ENCODE measurements at regions not wholly inside any gene's neighbourhood (a gene's known extent, or its start where the extent isn't known, plus 50 kb on each side); places are given as distances from the start of the nearest gene placed in this dataset.
"Not testable (repeated sequence)": the region's sequence is repeated elsewhere in the genome, so short reads cannot be mapped to it uniquely, and the experiment has no call there.

DNA sequence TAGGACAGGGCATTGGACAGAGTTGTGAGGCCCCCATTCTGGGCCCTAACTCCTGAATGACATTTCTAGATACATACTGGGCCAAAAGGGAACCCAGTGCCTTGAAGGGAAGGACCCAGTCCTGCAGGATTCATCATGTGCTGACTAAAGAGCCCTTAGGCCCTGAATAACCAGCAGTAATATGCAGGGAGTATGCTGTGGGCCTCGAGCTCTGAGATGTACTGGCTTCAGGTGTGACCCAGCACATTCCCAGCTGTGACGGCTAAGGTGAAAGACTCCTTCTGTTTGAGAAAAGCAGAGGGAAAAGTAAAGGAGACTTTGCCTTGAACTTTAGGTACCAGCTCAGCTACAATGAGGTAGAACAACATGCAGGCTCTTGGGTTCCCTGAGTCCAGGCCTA lies 138.2 kb upstream of the HUWE1 start (continued):
- TF ChIP-seq, protein P1, sequence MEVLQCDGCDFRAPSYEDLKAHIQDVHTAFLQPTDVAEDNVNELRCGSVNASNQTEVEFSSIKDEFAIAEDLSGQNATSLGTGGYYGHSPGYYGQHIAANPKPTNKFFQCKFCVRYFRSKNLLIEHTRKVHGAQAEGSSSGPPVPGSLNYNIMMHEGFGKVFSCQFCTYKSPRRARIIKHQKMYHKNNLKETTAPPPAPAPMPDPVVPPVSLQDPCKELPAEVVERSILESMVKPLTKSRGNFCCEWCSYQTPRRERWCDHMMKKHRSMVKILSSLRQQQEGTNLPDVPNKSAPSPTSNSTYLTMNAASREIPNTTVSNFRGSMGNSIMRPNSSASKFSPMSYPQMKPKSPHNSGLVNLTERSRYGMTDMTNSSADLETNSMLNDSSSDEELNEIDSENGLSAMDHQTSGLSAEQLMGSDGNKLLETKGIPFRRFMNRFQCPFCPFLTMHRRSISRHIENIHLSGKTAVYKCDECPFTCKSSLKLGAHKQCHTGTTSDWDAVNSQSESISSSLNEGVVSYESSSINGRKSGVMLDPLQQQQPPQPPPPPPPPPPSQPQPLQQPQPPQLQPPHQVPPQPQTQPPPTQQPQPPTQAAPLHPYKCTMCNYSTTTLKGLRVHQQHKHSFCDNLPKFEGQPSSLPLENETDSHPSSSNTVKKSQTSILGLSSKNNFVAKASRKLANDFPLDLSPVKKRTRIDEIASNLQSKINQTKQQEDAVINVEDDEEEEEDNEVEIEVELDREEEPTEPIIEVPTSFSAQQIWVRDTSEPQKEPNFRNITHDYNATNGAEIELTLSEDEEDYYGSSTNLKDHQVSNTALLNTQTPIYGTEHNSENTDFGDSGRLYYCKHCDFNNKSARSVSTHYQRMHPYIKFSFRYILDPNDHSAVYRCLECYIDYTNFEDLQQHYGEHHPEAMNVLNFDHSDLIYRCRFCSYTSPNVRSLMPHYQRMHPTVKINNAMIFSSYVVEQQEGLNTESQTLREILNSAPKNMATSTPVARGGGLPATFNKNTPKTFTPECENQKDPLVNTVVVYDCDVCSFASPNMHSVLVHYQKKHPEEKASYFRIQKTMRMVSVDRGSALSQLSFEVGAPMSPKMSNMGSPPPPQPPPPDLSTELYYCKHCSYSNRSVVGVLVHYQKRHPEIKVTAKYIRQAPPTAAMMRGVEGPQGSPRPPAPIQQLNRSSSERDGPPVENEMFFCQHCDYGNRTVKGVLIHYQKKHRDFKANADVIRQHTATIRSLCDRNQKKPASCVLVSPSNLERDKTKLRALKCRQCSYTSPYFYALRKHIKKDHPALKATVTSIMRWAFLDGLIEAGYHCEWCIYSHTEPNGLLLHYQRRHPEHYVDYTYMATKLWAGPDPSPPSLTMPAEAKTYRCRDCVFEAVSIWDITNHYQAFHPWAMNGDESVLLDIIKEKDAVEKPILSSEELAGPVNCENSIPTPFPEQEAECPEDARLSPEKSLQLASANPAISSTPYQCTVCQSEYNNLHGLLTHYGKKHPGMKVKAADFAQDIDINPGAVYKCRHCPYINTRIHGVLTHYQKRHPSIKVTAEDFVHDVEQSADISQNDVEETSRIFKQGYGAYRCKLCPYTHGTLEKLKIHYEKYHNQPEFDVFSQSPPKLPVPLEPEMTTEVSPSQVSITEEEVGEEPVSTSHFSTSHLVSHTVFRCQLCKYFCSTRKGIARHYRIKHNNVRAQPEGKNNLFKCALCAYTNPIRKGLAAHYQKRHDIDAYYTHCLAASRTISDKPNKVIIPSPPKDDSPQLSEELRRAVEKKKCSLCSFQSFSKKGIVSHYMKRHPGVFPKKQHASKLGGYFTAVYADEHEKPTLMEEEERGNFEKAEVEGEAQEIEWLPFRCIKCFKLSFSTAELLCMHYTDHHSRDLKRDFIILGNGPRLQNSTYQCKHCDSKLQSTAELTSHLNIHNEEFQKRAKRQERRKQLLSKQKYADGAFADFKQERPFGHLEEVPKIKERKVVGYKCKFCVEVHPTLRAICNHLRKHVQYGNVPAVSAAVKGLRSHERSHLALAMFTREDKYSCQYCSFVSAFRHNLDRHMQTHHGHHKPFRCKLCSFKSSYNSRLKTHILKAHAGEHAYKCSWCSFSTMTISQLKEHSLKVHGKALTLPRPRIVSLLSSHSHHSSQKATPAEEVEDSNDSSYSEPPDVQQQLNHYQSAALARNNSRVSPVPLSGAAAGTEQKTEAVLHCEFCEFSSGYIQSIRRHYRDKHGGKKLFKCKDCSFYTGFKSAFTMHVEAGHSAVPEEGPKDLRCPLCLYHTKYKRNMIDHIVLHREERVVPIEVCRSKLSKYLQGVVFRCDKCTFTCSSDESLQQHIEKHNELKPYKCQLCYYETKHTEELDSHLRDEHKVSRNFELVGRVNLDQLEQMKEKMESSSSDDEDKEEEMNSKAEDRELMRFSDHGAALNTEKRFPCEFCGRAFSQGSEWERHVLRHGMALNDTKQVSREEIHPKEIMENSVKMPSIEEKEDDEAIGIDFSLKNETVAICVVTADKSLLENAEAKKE (CRISPR knock-in tag; IDR thresholded peaks at IDR 0.05), result no peak

- not testable (repeated sequence) for ATAC-seq; H3K4me3 ChIP-seq; H3K36me3 ChIP-seq (ENCODE audit: insufficient read depth); H3K27me3 Mint-ChIP-seq (ENCODE audit: insufficient read depth, low read depth, poor library complexity); H3K36me3 Mint-ChIP-seq (ENCODE audit: low read depth); H3K79me2 ChIP-seq (replicated peaks; ENCODE audit: insufficient read depth); H3K4me1 Mint-ChIP-seq; H3K4me3 Mint-ChIP-seq; H3K27ac ChIP-seq (ENCODE audit: low read depth); H3K9me3 Mint-ChIP-seq; H3K4me2 ChIP-seq; H3K27me3 ChIP-seq (ENCODE audit: insufficient read depth); H3K27ac Mint-ChIP-seq; H3F3A ChIP-seq (replicated peaks; ENCODE audit: low read depth); H3K9me2 ChIP-seq (ENCODE audit: insufficient read depth); H4K20me1 ChIP-seq (replicated peaks; ENCODE audit: insufficient read depth); H3K4me1 ChIP-seq (ENCODE audit: insufficient read depth); DNase-seq (ENCODE audit: low spot score); H2AFZ ChIP-seq
Observed at GRCh38 chrX:53818115-53818514, 131.6 kb upstream of the HUWE1 start.

GRCh38 chrX:53817548-53817947 lies 131.0 kb upstream of the HUWE1 start:
- DNase-seq (ENCODE audit: low spot score) (no peak), ATAC-seq (no peak)
- Histone ChIP-seq H4K20me1 (replicated peaks; ENCODE audit: insufficient read depth) (no peaks in the 10 kb centered on the region), H3K27me3 (ENCODE audit: insufficient read depth) (no peaks in the 10 kb centered on the region), H3K4me2 (no peak overlapping the region), H3K9me2 (ENCODE audit: insufficient read depth) (no peaks in the 10 kb centered on the region), H3K4me1 (ENCODE audit: insufficient read depth) (no peaks in the 10 kb centered on the region), H2AFZ (no peak overlapping the region), H3K27ac (ENCODE audit: low read depth) (no peak overlapping the region), H3K4me3 (no peak overlapping the region), H3F3A (replicated peaks; ENCODE audit: low read depth) (no peaks in the 10 kb centered on the region), H3K36me3 (ENCODE audit: insufficient read depth) (no peaks in the 10 kb centered on the region), H3K79me2 (replicated peaks; ENCODE audit: insufficient read depth) (no peaks in the 10 kb centered on the region)
- peaks cover 4% of the 10 kb centered on the region; the same call in 1 of the 3 replicates for H3K4me1 Mint-ChIP-seq
- H3K9me3 Mint-ChIP-seq, result no peaks in the 10 kb centered on the region; the same call in 2 of the 3 replicates
- H3K27ac Mint-ChIP-seq, result no peak overlapping the region
- no peaks in the 10 kb centered on the region for H3K27me3 Mint-ChIP-seq (ENCODE audit: insufficient read depth, low read depth, poor library complexity)
- no peak overlapping the region for H3K4me3 Mint-ChIP-seq
- no peaks in the 10 kb centered on the region for H3K36me3 Mint-ChIP-seq (ENCODE audit: low read depth)
- TF ChIP-seq JUNB (IDR thresholded peaks at IDR 0.05; ENCODE audit: unreplicated experiment), result no peak
- no peak for TF ChIP-seq STAT1 (IDR thresholded peaks at IDR 0.05; ENCODE audit: unreplicated experiment)
- TF ChIP-seq ZNF114 (CRISPR knock-in tag; IDR thresholded peaks at IDR 0.05), result no peak
- TF ChIP-seq NANOG (IDR thresholded peaks at IDR 0.05; ENCODE audit: borderline replicate concordance), result no peak
- no peak for TF ChIP-seq POLR2AphosphoS5 (IDR thresholded peaks at IDR 0.05; ENCODE audit: low read depth)
- TF ChIP-seq EZH2phosphoT487 (IDR thresholded peaks at IDR 0.05; ENCODE audit: unreplicated experiment), result no peak
- TF ChIP-seq, protein P2, sequence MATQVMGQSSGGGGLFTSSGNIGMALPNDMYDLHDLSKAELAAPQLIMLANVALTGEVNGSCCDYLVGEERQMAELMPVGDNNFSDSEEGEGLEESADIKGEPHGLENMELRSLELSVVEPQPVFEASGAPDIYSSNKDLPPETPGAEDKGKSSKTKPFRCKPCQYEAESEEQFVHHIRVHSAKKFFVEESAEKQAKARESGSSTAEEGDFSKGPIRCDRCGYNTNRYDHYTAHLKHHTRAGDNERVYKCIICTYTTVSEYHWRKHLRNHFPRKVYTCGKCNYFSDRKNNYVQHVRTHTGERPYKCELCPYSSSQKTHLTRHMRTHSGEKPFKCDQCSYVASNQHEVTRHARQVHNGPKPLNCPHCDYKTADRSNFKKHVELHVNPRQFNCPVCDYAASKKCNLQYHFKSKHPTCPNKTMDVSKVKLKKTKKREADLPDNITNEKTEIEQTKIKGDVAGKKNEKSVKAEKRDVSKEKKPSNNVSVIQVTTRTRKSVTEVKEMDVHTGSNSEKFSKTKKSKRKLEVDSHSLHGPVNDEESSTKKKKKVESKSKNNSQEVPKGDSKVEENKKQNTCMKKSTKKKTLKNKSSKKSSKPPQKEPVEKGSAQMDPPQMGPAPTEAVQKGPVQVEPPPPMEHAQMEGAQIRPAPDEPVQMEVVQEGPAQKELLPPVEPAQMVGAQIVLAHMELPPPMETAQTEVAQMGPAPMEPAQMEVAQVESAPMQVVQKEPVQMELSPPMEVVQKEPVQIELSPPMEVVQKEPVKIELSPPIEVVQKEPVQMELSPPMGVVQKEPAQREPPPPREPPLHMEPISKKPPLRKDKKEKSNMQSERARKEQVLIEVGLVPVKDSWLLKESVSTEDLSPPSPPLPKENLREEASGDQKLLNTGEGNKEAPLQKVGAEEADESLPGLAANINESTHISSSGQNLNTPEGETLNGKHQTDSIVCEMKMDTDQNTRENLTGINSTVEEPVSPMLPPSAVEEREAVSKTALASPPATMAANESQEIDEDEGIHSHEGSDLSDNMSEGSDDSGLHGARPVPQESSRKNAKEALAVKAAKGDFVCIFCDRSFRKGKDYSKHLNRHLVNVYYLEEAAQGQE (IDR thresholded peaks at IDR 0.05; ENCODE audit: unreplicated experiment), result no peak
- TF ChIP-seq ZNF331 (CRISPR knock-in tag; IDR thresholded peaks at IDR 0.05; ENCODE audit: low read depth), result no peak
- TF ChIP-seq, protein P3, sequence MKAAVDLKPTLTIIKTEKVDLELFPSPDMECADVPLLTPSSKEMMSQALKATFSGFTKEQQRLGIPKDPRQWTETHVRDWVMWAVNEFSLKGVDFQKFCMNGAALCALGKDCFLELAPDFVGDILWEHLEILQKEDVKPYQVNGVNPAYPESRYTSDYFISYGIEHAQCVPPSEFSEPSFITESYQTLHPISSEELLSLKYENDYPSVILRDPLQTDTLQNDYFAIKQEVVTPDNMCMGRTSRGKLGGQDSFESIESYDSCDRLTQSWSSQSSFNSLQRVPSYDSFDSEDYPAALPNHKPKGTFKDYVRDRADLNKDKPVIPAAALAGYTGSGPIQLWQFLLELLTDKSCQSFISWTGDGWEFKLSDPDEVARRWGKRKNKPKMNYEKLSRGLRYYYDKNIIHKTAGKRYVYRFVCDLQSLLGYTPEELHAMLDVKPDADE (IDR thresholded peaks at IDR 0.05), result no peak
